ENCODE measurements at regions not wholly inside any gene's neighbourhood (a gene's known extent, or its start where the extent isn't known, plus 50 kb on each side); places are given as distances from the start of the nearest gene placed in this dataset.

- Histone ChIP-seq H3K27me3 (no peaks in the 10 kb centered on the region), H3K4me1 (no peaks in the 10 kb centered on the region), H3K36me3 (no peaks in the 10 kb centered on the region), H3K4me3 (no peak overlapping the region), H3K9me3 (no peaks in the 10 kb centered on the region), H3K27ac (no peak overlapping the region)
- intact Hi-C loops (cut with DNase I; ENCODE audit: low total_unique reads) (no loop called here), in situ Hi-C loops (cut with MboI; ENCODE audit: low pct_ligation_motif_present in 1 of 4, low pct_unique_long_range_greater_than_20kb in 1 of 4, low sequenced_read_pairs in 3 of 4) (no loop called here)
- TF ChIP-seq CTCF (IDR thresholded peaks at IDR 0.05) (no peak), EP300 (IDR thresholded peaks at IDR 0.05; ENCODE audit: low read depth) (no peak), POLR2A (IDR thresholded peaks at IDR 0.05) (no peak), POLR2AphosphoS5 (IDR thresholded peaks at IDR 0.05) (no peak)
- no peak for DNase-seq
Observed at GRCh38 chr18:25599443-25599842, 247.5 kb upstream of the ZNF521 start.

GRCh38 chr18:25597476-25597875 is 245.5 kb upstream of the ZNF521 start:
- no peak for TF ChIP-seq POLR2A (IDR thresholded peaks at IDR 0.05)
- no peak for TF ChIP-seq EP300 (IDR thresholded peaks at IDR 0.05; ENCODE audit: low read depth)
- no peak for TF ChIP-seq POLR2AphosphoS5 (IDR thresholded peaks at IDR 0.05)
- TF ChIP-seq CTCF (IDR thresholded peaks at IDR 0.05), result no peak
- no peaks in the 10 kb centered on the region for H3K4me1 ChIP-seq
- intact Hi-C loops (cut with DNase I; ENCODE audit: low total_unique reads) (no loop called here), in situ Hi-C loops (cut with MboI; ENCODE audit: low pct_ligation_motif_present in 1 of 4, low pct_unique_long_range_greater_than_20kb in 1 of 4, low sequenced_read_pairs in 3 of 4) (no loop called here)
- H3K36me3 ChIP-seq, result no peaks in the 10 kb centered on the region
- no peak overlapping the region for H3K4me3 ChIP-seq
- no peaks in the 10 kb centered on the region for H3K27me3 ChIP-seq
- no peak for DNase-seq
- H3K9me3 ChIP-seq, result no peaks in the 10 kb centered on the region
- no peak overlapping the region for H3K27ac ChIP-seq
- 80 to 83% methylated on average over 1 to 9 of the region's 9 CpGs for WGBS, 2 donors (ENCODE audit: low coverage in 1 of 2)

- 63 to 79% methylated on average over 3 to 7 of the region's 7 CpGs for WGBS, 2 donors (ENCODE audit: low coverage in 1 of 2)
- no peaks in the 10 kb centered on the region for H3K27me3 ChIP-seq
- no peaks in the 10 kb centered on the region for H3K9me3 ChIP-seq
- TF ChIP-seq POLR2AphosphoS5 (IDR thresholded peaks at IDR 0.05) (no peak), POLR2A (IDR thresholded peaks at IDR 0.05) (no peak)
- no peak for DNase-seq
- H3K36me3 ChIP-seq, result no peaks in the 10 kb centered on the region
- no peak overlapping the region for H3K27ac ChIP-seq
- no peak overlapping the region for H3K4me3 ChIP-seq
- in situ Hi-C loops (cut with MboI; ENCODE audit: low pct_ligation_motif_present in 1 of 4, low pct_unique_long_range_greater_than_20kb in 1 of 4, low sequenced_read_pairs in 3 of 4) (no loop called here), intact Hi-C loops (cut with DNase I; ENCODE audit: low total_unique reads) (no loop called here)
- H3K4me1 ChIP-seq, result no peaks in the 10 kb centered on the region
Observed at GRCh38 chr18:25595274-25596060, 243.5 kb upstream of the ZNF521 start.

GRCh38 chr18:25594351-25594750 is 242.4 kb upstream of the ZNF521 start:
- intact Hi-C loops (cut with DNase I; ENCODE audit: low total_unique reads) (no loop called here), in situ Hi-C loops (cut with MboI; ENCODE audit: low pct_ligation_motif_present in 1 of 4, low pct_unique_long_range_greater_than_20kb in 1 of 4, low sequenced_read_pairs in 3 of 4) (no loop called here)
- no peak for DNase-seq
- Histone ChIP-seq H3K27me3 (no peaks in the 10 kb centered on the region), H3K9me3 (no peaks in the 10 kb centered on the region), H3K4me1 (no peaks in the 10 kb centered on the region), H3K36me3 (no peaks in the 10 kb centered on the region), H3K4me3 (no peak overlapping the region), H3K27ac (no peak overlapping the region)
- 94 to 100% methylated on average over 1 of the region's 1 CpG for WGBS, 2 donors (ENCODE audit: low coverage in 1 of 2)
- TF ChIP-seq POLR2A (IDR thresholded peaks at IDR 0.05) (no peak), EP300 (IDR thresholded peaks at IDR 0.05; ENCODE audit: low read depth) (no peak), CTCF (IDR thresholded peaks at IDR 0.05) (no peak), POLR2AphosphoS5 (IDR thresholded peaks at IDR 0.05) (no peak)

Measured in transverse colon (tissue), 4 donors.